GM12891 (cell line): ENCODE measurements at regions not wholly inside any gene's neighbourhood (a gene's known extent, or its start where the extent isn't known, plus 50 kb on each side); places are given as distances from the start of the nearest gene placed in this dataset.

Source experiments
- PAX5 ChIP-seq: IDR thresholded peaks from 2 replicates; pipeline ENCODE4 v1.6.1; 2011; ENCODE audit warnings: low read length, moderate library complexity, mild to moderate bottlenecking; ENCODE audit not compliant: insufficient read depth, severe bottlenecking
- POLR2A ChIP-seq: IDR thresholded peaks from 2 replicates; pipeline ENCODE4 v1.6.1; 2011; ENCODE audit warnings: low read depth, low read length, control low read depth
- POLR2AphosphoS5 ChIP-seq: IDR thresholded peaks from 2 replicates; pipeline ENCODE4 v1.6.1; 2011; ENCODE audit warnings: low read depth, low read length, control low read depth
- POU2F2 ChIP-seq: IDR thresholded peaks from 2 replicates; pipeline ENCODE4 v1.6.1; 2011; ENCODE audit warnings: low read depth, mild to moderate bottlenecking, control low read depth, low read length, moderate library complexity
- TAF1 ChIP-seq: IDR thresholded peaks from 2 replicates; pipeline ENCODE4 v1.6.1; 2011; ENCODE audit warnings: low read depth, low read length, control low read depth

DNA sequence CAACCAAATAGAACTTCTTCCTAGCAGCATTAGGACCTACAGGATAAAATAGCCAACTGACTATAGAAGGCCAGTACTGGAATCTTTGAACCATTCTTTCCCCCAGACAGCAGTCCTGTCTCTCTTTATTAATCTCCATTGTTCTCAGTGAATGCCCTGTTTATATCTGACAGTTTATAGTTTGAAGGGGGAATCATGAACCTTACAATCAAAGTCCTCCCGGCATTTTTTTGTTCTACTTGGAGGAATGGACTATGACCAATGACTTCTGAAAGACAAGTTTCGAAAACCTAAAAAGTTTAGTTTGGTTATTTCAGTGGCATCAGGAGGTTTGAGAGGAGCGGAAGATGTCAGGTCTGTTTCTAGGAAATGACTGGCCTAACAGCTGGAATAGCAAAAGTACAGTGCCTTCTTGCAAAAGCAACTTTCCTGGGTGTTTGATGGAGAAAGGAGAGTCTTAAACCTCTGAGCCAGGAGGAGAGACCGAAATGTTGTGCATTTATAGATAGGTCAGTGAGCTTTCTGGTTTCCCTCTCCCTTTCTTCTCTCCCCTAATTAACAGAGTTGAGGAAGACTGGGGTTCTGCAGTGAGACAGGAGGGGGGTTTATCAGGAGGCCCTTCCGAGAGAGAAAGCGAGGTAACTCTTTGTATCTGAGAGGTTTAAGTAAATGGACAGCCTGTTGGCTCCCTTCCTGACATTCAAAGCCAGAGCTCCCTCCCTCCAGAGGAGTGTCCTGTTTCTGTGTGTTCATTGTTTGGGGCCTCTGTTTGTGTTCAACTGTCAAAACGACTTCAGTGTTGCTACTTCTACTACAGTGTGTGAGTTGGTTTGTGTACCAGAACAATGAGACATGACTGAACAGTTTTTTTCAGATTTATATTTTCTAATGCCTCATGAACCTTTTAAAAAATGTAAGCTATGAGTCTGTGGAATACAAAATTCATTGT lies 383.0 kb upstream of the RARB start:
- TF ChIP-seq POLR2A, result no peak
- TF ChIP-seq TAF1, result no peak
- TF ChIP-seq POLR2AphosphoS5, result no peak
- TF ChIP-seq PAX5, result no peak
- no peak for TF ChIP-seq POU2F2
